Activated naive CD8-positive, alpha-beta T cell treated with anti-CD3 and anti-CD28 coated beads, Interleukin-2, amount 50 U/mL, for 24 hours (primary cell): ENCODE measurements at regions not wholly inside any gene's neighbourhood (a gene's known extent, or its start where the extent isn't known, plus 50 kb on each side); places are given as distances from the start of the nearest gene placed in this dataset.
A peak's percentile ranks its signal among the peaks of the same experiment; 100 is the strongest.

Experiments used
- ATAC-seq: fragments of 150-1000 bp; cut with Tn5 transposase; one replicate; pipeline ENCODE4 v1.10.0; 2021
- DNase-seq: peaks from one replicate; pipeline ENCODE4 v3.0.0; 2021
- H3K27ac Mint-ChIP-seq: one replicate; pipeline ENCODE4 v1.8.0; 2021; ENCODE audit warnings: mild to moderate bottlenecking, mixed read lengths
- H3K27me3 Mint-ChIP-seq: one replicate; pipeline ENCODE4 v1.8.0; 2021; ENCODE audit warnings: mixed read lengths
- H3K36me3 Mint-ChIP-seq: one replicate; pipeline ENCODE4 v1.8.0; 2021; ENCODE audit warnings: low read depth, mixed read lengths
- H3K4me1 Mint-ChIP-seq: one replicate; pipeline ENCODE4 v1.8.0; 2021; ENCODE audit warnings: mixed read lengths
- H3K4me3 Mint-ChIP-seq: one replicate; pipeline ENCODE4 v1.8.0; 2021; ENCODE audit warnings: mild to moderate bottlenecking, moderate library complexity, mixed read lengths
- H3K9me3 Mint-ChIP-seq: one replicate; pipeline ENCODE4 v1.8.0; 2021; ENCODE audit warnings: mixed read lengths

DNA sequence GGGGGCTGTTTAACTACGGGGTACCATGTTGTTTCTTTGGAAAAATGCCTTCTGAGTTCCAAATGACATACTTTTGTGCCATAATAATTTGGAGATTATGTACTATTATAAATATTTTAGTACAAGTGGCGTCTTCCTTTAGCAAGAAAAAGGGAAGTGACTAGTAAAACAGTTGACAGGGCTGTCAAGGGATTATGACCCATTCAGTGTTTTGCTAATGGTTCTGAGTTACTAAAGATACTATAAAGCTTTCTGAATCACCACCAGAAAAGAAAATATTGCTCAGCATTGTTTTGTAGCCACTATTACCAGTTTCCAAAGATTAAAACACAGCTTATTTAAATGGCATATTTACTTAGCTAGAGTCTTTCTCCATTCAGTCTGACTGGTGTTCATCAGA is 334.9 kb downstream of the SNAPC1 start:
- Mint-ChIP-seq H3K4me3 (no peak overlapping the region), H3K27me3 (peaks cover 12% of the 10 kb centered on the region), H3K4me1 (peaks cover 5% of the 10 kb centered on the region), H3K9me3 (no peaks in the 10 kb centered on the region), H3K27ac (no peak overlapping the region), H3K36me3 (no peaks in the 10 kb centered on the region)
- DNase-seq (no peak), ATAC-seq (no peak)

- Mint-ChIP-seq H3K36me3 (no peaks in the 10 kb centered on the region), H3K9me3 (no peaks in the 10 kb centered on the region), H3K4me1 (peaks cover 5% of the 10 kb centered on the region), H3K27me3 (peaks cover 9% of the 10 kb centered on the region), H3K4me3 (no peak overlapping the region), H3K27ac (no peak overlapping the region)
- no peak for DNase-seq
- ATAC-seq, result no peak
These were observed 335.6 kb downstream of the SNAPC1 start for GRCh38 chr14:62097824-62098223.

- H3K36me3 Mint-ChIP-seq, result no peaks in the 10 kb centered on the region
- H3K27me3 Mint-ChIP-seq, result peaks cover 10% of the 10 kb centered on the region
- H3K4me1 Mint-ChIP-seq, result peaks cover 5% of the 10 kb centered on the region
These were observed 336.1 kb downstream of the SNAPC1 start for GRCh38 chr14:62098357-62098756.

DNA sequence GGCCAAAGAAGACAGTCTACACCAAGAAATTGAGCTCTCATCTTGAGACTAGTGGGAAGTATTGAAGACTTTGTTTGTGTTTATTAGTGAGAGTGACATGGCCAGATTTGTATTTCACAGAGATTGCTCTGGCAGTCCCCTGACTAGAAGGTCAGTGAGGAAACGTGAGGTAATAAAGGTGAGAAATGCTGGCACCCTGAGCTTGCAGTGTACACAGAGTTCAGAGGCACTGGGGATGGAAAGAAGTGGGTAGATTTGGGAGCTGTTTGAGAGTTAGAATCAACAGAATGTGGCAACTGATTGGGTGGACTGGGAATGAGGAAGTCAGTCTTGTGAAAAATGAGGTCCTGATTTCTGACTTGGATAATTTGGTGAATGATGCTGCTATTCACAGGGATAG is 336.9 kb downstream of the SNAPC1 start:
- DNase-seq (no peak), ATAC-seq (no peak)
- no peaks in the 10 kb centered on the region for H3K36me3 Mint-ChIP-seq
- H3K4me1 Mint-ChIP-seq, result peaks cover 5% of the 10 kb centered on the region
- no peak overlapping the region for H3K27ac Mint-ChIP-seq
- no peak overlapping the region for H3K4me3 Mint-ChIP-seq
- H3K9me3 Mint-ChIP-seq, result no peaks in the 10 kb centered on the region
- H3K27me3 Mint-ChIP-seq, result peaks cover 12% of the 10 kb centered on the region

More at GRCh38 chr14:62098357-62098756, 336.1 kb downstream of the SNAPC1 start:
- Mint-ChIP-seq H3K9me3 (no peaks in the 10 kb centered on the region), H3K27ac (no peak overlapping the region), H3K4me3 (no peak overlapping the region)
- no peak for DNase-seq
- no peak for ATAC-seq

DNA sequence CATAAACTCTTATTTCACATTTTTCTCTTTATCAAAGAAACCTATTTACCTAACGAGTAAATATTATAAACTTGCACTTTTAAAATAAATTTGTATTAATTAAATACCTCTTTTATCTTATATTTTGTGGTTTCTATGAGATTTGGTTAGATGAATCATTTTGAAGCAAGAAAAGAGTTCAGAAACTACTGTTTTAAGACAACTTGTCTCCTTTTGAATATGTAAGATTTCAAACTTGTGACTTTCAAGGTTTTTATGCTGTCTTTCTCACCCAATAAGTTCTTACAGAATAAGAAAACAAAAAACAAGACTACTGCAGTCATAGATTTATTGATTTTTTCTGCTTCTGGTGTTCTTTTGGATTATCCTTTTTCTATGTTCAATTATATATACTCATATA is 339.0 kb downstream of the SNAPC1 start:
- Mint-ChIP-seq H3K36me3 (no peaks in the 10 kb centered on the region), H3K4me1 (peaks cover 8% of the 10 kb centered on the region), H3K27ac (no peak overlapping the region), H3K27me3 (peaks cover 12% of the 10 kb centered on the region), H3K9me3 (no peaks in the 10 kb centered on the region), H3K4me3 (no peak overlapping the region)
- ATAC-seq (no peak), DNase-seq (no peak)

DNA sequence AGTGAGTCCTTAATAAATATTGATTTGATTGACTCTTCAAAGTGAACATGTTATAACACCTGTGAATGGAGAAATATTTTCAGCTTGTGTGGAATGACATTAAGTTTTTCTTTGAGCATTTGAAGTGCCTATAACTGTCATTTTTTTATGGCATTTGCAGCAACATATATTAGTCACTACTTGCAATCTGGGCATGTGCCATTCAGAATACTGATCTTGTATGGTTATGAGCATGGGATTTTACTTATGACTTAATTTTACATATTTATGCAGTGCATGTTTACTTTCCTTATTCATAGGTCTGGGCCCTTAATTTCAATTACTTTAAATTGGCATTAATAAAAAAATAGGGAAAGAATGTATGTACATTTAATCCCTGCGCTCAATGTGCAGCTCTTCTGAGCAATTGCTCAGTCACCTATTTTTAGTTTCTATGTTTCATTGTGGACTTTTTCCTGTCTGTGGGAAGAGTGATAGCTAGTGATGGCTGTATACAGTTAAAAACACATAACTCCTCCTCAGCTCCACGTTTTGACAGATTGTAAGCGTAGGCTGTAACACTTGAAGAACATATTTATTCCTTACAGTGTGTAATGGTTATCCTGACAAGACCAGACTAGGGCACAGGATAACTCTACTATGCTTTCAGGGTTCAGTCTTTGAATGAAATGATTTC is 339.6 kb downstream of the SNAPC1 start:
- Mint-ChIP-seq H3K9me3 (no peaks in the 10 kb centered on the region), H3K27ac (no peak overlapping the region), H3K4me3 (no peak overlapping the region), H3K27me3 (peaks cover 12% of the 10 kb centered on the region), H3K36me3 (no peaks in the 10 kb centered on the region), H3K4me1 (peaks cover 8% of the 10 kb centered on the region)
- ATAC-seq (no peak), DNase-seq (no peak)

- DNase-seq (no peak), ATAC-seq (no peak)
- H3K36me3 Mint-ChIP-seq, result no peaks in the 10 kb centered on the region
- H3K27me3 Mint-ChIP-seq, result peaks cover 12% of the 10 kb centered on the region
- no peaks in the 10 kb centered on the region for H3K9me3 Mint-ChIP-seq
- H3K27ac Mint-ChIP-seq, result no peak overlapping the region
- H3K4me3 Mint-ChIP-seq, result no peak overlapping the region
- H3K4me1 Mint-ChIP-seq, result peaks cover 8% of the 10 kb centered on the region
These were observed 340.1 kb downstream of the SNAPC1 start for GRCh38 chr14:62102349-62102725.

DNA sequence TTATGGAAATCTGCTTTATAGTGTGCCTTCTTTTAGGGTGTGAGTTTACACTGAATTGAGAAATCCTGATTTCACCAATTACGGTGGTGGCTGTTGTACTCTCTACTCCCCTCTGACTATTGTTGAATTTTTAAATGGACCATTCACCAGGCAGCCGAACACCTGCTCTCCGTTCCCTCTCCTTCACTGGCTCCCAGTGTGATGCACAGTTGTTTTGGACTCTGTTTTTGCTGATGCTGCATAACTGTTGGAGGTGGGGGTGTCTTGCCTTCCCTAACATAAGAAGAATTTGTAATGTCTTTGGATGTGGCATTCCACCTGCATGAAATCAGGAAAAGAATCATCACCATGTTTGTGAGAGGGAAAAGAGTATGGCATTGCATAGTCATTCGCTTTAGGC is 341.2 kb downstream of the SNAPC1 start:
- DNase-seq, result no peak
- ATAC-seq, result no peak
- Mint-ChIP-seq H3K9me3 (no peaks in the 10 kb centered on the region), H3K27me3 (peaks cover 12% of the 10 kb centered on the region), H3K4me1 (peaks cover 6% of the 10 kb centered on the region), H3K4me3 (no peak overlapping the region), H3K27ac (no peak overlapping the region), H3K36me3 (no peaks in the 10 kb centered on the region)

GRCh38 chr14:62110941-62111340 is 348.7 kb downstream of the SNAPC1 start:
- Mint-ChIP-seq H3K9me3 (no peaks in the 10 kb centered on the region), H3K4me3 (no peak overlapping the region), H3K27ac (no peak overlapping the region), H3K36me3 (no peaks in the 10 kb centered on the region), H3K4me1 (no peaks in the 10 kb centered on the region), H3K27me3 (peaks cover 22% of the 10 kb centered on the region)
- no peak for ATAC-seq
- DNase-seq, result no peak

GRCh38 chr14:62117010-62117750 is 355.0 kb downstream of the SNAPC1 start:
- Mint-ChIP-seq H3K27ac (no peak overlapping the region), H3K4me1 (peaks cover 7% of the 10 kb centered on the region), H3K9me3 (no peaks in the 10 kb centered on the region), H3K4me3 (peak overlapping the region; percentile 52), H3K36me3 (no peaks in the 10 kb centered on the region), H3K27me3 (peaks cover 68% of the 10 kb centered on the region)
- peak; percentile 60 for DNase-seq
- peak; percentile 94 for ATAC-seq

- ATAC-seq, result no peak
- Mint-ChIP-seq H3K36me3 (no peaks in the 10 kb centered on the region), H3K4me1 (peaks cover 7% of the 10 kb centered on the region), H3K4me3 (peak overlapping the region; percentile 52), H3K9me3 (no peaks in the 10 kb centered on the region), H3K27ac (no peak overlapping the region), H3K27me3 (peaks cover 70% of the 10 kb centered on the region)
- no peak for DNase-seq
These were observed 355.5 kb downstream of the SNAPC1 start for GRCh38 chr14:62117751-62118105.

DNA sequence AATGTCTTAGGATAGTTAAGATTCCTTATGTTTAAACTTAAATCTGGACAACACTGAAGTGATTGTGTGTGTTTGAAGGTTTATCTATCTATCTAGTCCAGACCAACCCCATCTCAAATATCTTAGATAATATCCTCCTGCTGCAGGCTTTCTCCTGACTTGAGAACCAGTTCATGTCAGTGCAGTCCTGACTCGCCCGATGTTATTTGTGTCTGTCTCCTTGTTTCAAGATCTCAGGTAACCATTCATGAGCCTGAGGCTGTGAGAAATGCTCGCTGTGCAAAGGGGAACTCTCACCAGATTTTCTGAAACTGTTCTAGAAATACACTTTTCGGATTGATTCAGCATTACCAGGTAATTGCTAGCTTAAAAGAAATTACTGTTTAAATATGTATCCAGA is 356.2 kb downstream of the SNAPC1 start:
- peaks cover 70% of the 10 kb centered on the region for H3K27me3 Mint-ChIP-seq
- H3K27ac Mint-ChIP-seq, result no peak overlapping the region
- ATAC-seq (no peak), DNase-seq (no peak)
- H3K9me3 Mint-ChIP-seq, result no peaks in the 10 kb centered on the region
- H3K4me3 Mint-ChIP-seq, result no peak overlapping the region
- H3K36me3 Mint-ChIP-seq, result no peaks in the 10 kb centered on the region
- H3K4me1 Mint-ChIP-seq, result peaks cover 7% of the 10 kb centered on the region

DNA sequence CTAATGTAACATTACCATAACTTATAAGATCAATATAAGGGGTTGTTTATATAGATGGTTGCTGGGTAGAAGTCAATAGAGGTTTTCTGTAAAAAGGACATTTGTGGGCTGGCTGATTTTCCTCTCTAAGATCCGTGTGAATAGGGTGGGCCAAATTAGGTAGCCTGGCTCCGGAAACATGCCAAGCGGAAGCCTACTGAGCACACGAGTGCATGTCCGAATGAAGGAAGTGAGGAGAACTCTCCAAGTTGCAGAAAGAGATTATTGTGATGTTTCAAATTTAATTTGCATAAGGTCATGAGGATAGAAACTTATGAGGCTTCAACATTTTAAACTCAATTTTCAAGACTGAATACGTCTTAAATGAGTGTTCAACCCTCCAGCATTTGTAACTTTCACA is 356.7 kb downstream of the SNAPC1 start:
- no peak overlapping the region for H3K27ac Mint-ChIP-seq
- peaks cover 7% of the 10 kb centered on the region for H3K4me1 Mint-ChIP-seq
- peaks cover 67% of the 10 kb centered on the region for H3K27me3 Mint-ChIP-seq
- H3K4me3 Mint-ChIP-seq, result no peak overlapping the region
- ATAC-seq (no peak), DNase-seq (no peak)
- H3K36me3 Mint-ChIP-seq, result no peaks in the 10 kb centered on the region
- no peaks in the 10 kb centered on the region for H3K9me3 Mint-ChIP-seq

- Mint-ChIP-seq H3K36me3 (no peaks in the 10 kb centered on the region), H3K4me1 (no peaks in the 10 kb centered on the region), H3K9me3 (no peaks in the 10 kb centered on the region), H3K4me3 (no peak overlapping the region), H3K27me3 (peaks cover 31% of the 10 kb centered on the region), H3K27ac (no peak overlapping the region)
- DNase-seq (no peak), ATAC-seq (no peak)
These were observed 361.7 kb downstream of the SNAPC1 start for GRCh38 chr14:62123961-62124360.

DNA sequence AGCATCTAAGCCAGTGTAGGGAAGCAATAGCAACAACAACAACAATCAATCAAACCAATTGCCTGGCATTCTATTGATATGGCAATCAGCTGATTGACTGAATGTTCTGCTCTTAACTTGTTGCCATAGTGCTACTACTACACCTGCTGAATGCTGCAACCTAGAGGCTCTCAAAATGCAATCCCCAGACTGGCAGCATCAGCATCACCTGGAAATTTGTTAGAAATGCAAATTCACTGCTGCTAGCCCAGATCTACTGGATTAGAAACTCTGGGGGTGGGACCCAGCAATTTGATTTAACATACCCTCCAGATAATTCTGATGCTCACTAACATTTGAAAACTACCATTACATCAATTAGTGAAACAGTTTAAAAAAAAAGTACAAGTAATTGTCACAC is 363.6 kb downstream of the SNAPC1 start:
- no peaks in the 10 kb centered on the region for H3K9me3 Mint-ChIP-seq
- no peak overlapping the region for H3K4me3 Mint-ChIP-seq
- peaks cover 18% of the 10 kb centered on the region for H3K27me3 Mint-ChIP-seq
- H3K27ac Mint-ChIP-seq, result no peak overlapping the region
- DNase-seq (no peak), ATAC-seq (no peak)
- no peaks in the 10 kb centered on the region for H3K4me1 Mint-ChIP-seq
- no peaks in the 10 kb centered on the region for H3K36me3 Mint-ChIP-seq
